HCT116 (cell line): ENCODE measurements at regions not wholly inside any gene's neighbourhood (a gene's known extent, or its start where the extent isn't known, plus 50 kb on each side); places are given as distances from the start of the nearest gene placed in this dataset.

ENCODE experiments used
- ATAC-seq: fragments of 200-7000 bp; cut with Tn5 transposase; 2 replicates; pipeline ENCODE4 v1.9.1; 2020; ENCODE audit warnings: mild to moderate bottlenecking, moderate library complexity
- BruUV-seq: library from RNA; stranded (reverse); fragments of 400-500 nt; replicated peaks from 2 replicates; lab custom pipeline; 2021; lab: Mats Ljungman, UMichigan
- CTCF ChIA-PET: fragments of 300-600 bp; sonication (Branson Sonifier 250); formaldehyde crosslinking; loops from one replicate; lab custom pipeline; 2021; ENCODE audit warnings: antibody characterized with exemption; lab: Charles Lee
- POLR2A ChIA-PET: fragments of 300-600, 350-600 bp; sonication (Branson Sonifier 250); formaldehyde crosslinking; loops from one replicate; lab custom pipeline; 2021; ENCODE audit warnings: antibody characterized with exemption; lab: Charles Lee
- RAD21 ChIA-PET, 2 experiments: fragments of 300-600 bp; sonication (Branson Sonifier 250); formaldehyde crosslinking; loops; one replicate each; lab custom pipeline; 2023; ENCODE audit warnings: low total read pairs in 2 of 2; ENCODE audit not compliant: uncharacterized antibody in 2 of 2, unreplicated experiment in 2 of 2, low non-redundant PET in 1 of 2; lab: Charles Lee
- DNase-seq: peaks from one replicate; pipeline ENCODE4 v3.0.0-alpha.2; 2010; ENCODE audit warnings: low read depth, low spot score
- H2AFZ ChIP-seq: fragments of 200-600 bp; shearing (Covaris generic), sonication (generic); 2 replicates; pipeline ENCODE4 v1.6.1; 2017; ENCODE audit warnings: low read depth, mixed run types, mixed read lengths, antibody characterized with exemption, low read length; ENCODE audit not compliant: poor library complexity, severe bottlenecking
- H3K27ac ChIP-seq: 2 replicates; pipeline ENCODE4 v1.5.1; 2012; ENCODE audit warnings: low read depth, low read length
- H3K27me3 ChIP-seq: fragments of 200-600 bp; sonication (generic); 2 replicates; pipeline ENCODE4 v1.6.1; 2016; ENCODE audit warnings: mixed run types, low read length, mixed read lengths; ENCODE audit not compliant: insufficient read depth
- H3K36me3 ChIP-seq, 2 experiments: fragments of 200-500 bp in 1 of 2; fragments of 200-600 bp in 1 of 2; sonication (Bioruptor generic) in 1 of 2; sonication (generic) in 1 of 2; 2 replicates each; pipeline versions ENCODE4 v1.5.1 to v1.6.1; 2014 to 2016; ENCODE audit warnings: low read length in 2 of 2, inconsistent platforms in 1 of 2, mixed read lengths in 1 of 2, mixed run types in 1 of 2; ENCODE audit not compliant: insufficient read depth in 2 of 2, control insufficient read depth in 1 of 2
- H3K4me1 ChIP-seq, 2 experiments: fragments of 200-600 bp in 1 of 2; sonication (generic) in 1 of 2; 2 replicates each; pipeline versions ENCODE4 v1.5.1 to v1.6.1; 2012 to 2017; ENCODE audit warnings: low read length in 2 of 2, inconsistent platforms in 1 of 2, mild to moderate bottlenecking in 1 of 2, mixed read lengths in 1 of 2, mixed run types in 1 of 2, moderate library complexity in 1 of 2; ENCODE audit not compliant: insufficient read depth in 2 of 2, control insufficient read depth in 1 of 2
- H3K4me2 ChIP-seq: fragments of 200-600 bp; sonication (generic); 2 replicates; pipeline ENCODE4 v1.6.1; 2017; ENCODE audit warnings: mixed run types, low read length, mixed read lengths
- H3K4me3 ChIP-seq, 2 experiments: fragments of 200-600 bp in 1 of 2; sonication (generic) in 1 of 2; replicated peaks in 1 of 2; 2 replicates each; pipeline ENCODE4 v1.5.1; 2011 to 2016; ENCODE audit warnings: low read length in 2 of 2, control low read depth in 1 of 2, low read depth in 1 of 2, mild to moderate bottlenecking in 1 of 2, mixed read lengths in 1 of 2, mixed run types in 1 of 2
- H3K79me2 ChIP-seq: fragments of 200-600 bp; sonication (generic); 2 replicates; pipeline ENCODE4 v1.6.1; 2017; ENCODE audit warnings: mild to moderate bottlenecking, mixed run types, low read length, moderate library complexity, mixed read lengths; ENCODE audit not compliant: insufficient read depth
- H3K9ac ChIP-seq: fragments of 200-600 bp; sonication (generic); 2 replicates; pipeline ENCODE4 v1.6.1; 2016; ENCODE audit warnings: low read length, mixed read lengths
- H3K9me2 ChIP-seq: fragments of 200-600 bp; sonication (generic), shearing (Covaris generic); 2 replicates; pipeline ENCODE4 v1.6.1; 2017; ENCODE audit warnings: mixed run types, mild to moderate bottlenecking, moderate library complexity; ENCODE audit not compliant: insufficient read depth
- H3K9me3 ChIP-seq, 2 experiments: fragments of 200-500 bp in 1 of 2; fragments of 200-600 bp in 1 of 2; sonication (Bioruptor generic) in 1 of 2; sonication (generic) in 1 of 2; 2 replicates each; pipeline ENCODE4 v1.6.1; 2014 to 2017; ENCODE audit warnings: low read length in 2 of 2, mixed read lengths in 2 of 2, inconsistent platforms in 1 of 2, low read depth in 1 of 2, mild to moderate bottlenecking in 1 of 2, mixed run types in 1 of 2, moderate library complexity in 1 of 2; ENCODE audit not compliant: control insufficient read depth in 1 of 2, insufficient read depth in 1 of 2
- H4K20me1 ChIP-seq: fragments of 200-600 bp; sonication (generic), shearing (Covaris generic); 2 replicates; pipeline ENCODE4 v1.6.1; 2017; ENCODE audit warnings: mixed run types, mild to moderate bottlenecking, moderate library complexity; ENCODE audit not compliant: insufficient read depth
- CEBPB ChIP-seq: IDR thresholded peaks from 2 replicates; pipeline ENCODE4 v1.6.1; 2012; ENCODE audit warnings: low read depth
- EGR1 ChIP-seq: IDR thresholded peaks from 2 replicates; pipeline ENCODE4 v1.6.1; 2012; ENCODE audit warnings: low read depth
- ELF1 ChIP-seq: IDR thresholded peaks from 2 replicates; pipeline ENCODE4 v1.6.1; 2012; ENCODE audit warnings: low read depth, borderline replicate concordance
- EZH2 ChIP-seq: fragments of 200-600 bp; sonication (generic); IDR thresholded peaks from 2 replicates; pipeline ENCODE4 v1.6.1; 2017; ENCODE audit warnings: antibody characterized with exemption, mixed run types
- FOSL1 ChIP-seq: IDR thresholded peaks from 2 replicates; pipeline ENCODE4 v1.6.1; 2012; ENCODE audit warnings: low read depth
- POLR2A ChIP-seq: IDR thresholded peaks from 2 replicates; pipeline ENCODE4 v1.7.0; 2011; ENCODE audit warnings: borderline replicate concordance; ENCODE audit not compliant: insufficient read depth, insufficient read length; ENCODE audit errors: extremely low read depth
- POLR2AphosphoS5 ChIP-seq: IDR thresholded peaks from 2 replicates; pipeline ENCODE4 v1.6.1; 2011; ENCODE audit warnings: mild to moderate bottlenecking, low read depth, low read length, moderate library complexity
- RAD21 ChIP-seq: IDR thresholded peaks from 2 replicates; pipeline ENCODE4 v1.6.1; 2012; ENCODE audit warnings: low read depth, mild to moderate bottlenecking
- SIN3A ChIP-seq: IDR thresholded peaks from 2 replicates; pipeline ENCODE4 v1.6.1; 2012; ENCODE audit warnings: low read depth
- SRF ChIP-seq: IDR thresholded peaks from 2 replicates; pipeline ENCODE4 v1.6.1; 2012; ENCODE audit warnings: low read depth
- TCF7L2 ChIP-seq: IDR thresholded peaks from 2 replicates; pipeline ENCODE4 v1.7.0; 2011; ENCODE audit warnings: borderline replicate concordance, inconsistent platforms; ENCODE audit not compliant: insufficient read depth, insufficient read length; ENCODE audit errors: extremely low read depth
- YY1 ChIP-seq: IDR thresholded peaks from 2 replicates; pipeline ENCODE4 v1.6.1; 2011; ENCODE audit warnings: low read length, low read depth, moderate library complexity, mild to moderate bottlenecking; ENCODE audit not compliant: insufficient replicate concordance; ENCODE audit errors: extremely low read depth
- intact Hi-C: fragments of 100-400 bp; cut with micrococcal nuclease; formaldehyde crosslinking; loops from 2 replicates; pipeline ENCODE4 v1.10.0; 2022
- TF ChIP-seq, protein P1 (sequence below): IDR thresholded peaks from 2 replicates; pipeline ENCODE4 v1.6.1; 2012; ENCODE audit warnings: low read depth
- TF ChIP-seq, protein P2 (sequence below): IDR thresholded peaks from 2 replicates; pipeline ENCODE4 v1.6.1; 2012
- TF ChIP-seq, protein P3 (sequence below): IDR thresholded peaks from 2 replicates; pipeline ENCODE4 v1.6.1; 2012

DNA sequence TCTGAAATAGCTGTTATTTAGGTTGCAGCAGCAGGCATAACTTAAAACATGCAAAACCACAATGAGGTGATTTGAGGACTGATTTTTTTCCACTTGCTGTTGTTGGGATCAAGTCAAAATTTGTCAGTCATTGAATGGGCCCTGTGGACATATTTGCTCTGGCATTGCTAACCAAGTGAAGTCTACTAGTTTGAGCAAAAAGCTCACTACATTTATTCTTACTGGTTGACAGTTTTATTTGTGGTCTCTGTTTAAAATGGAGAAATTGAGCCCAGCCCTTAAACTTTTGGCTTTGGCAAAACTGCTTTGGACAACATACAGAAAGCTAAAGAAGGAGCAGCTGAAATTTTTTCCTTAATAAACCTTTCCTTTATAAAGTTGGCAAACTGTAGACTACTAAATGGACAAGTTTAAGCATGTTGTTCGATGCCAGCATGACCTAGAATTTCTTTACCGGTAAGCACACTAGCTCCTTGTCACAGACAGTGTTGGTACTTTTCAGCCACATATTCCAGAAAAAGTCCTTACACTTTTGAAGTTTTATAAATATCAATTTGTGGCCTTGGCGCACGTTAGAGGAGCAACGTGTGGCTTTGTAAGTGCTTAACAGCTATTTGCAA is 234.6 kb downstream of the USP25 start:
- no peak for ATAC-seq
- no peaks in the 10 kb centered on the region for H3K9me3 ChIP-seq
- H3K79me2 ChIP-seq, result no peaks in the 10 kb centered on the region
- no peak overlapping the region for H3K9ac ChIP-seq
- H3K4me2 ChIP-seq, result no peak overlapping the region
- H3K36me3 ChIP-seq, result no peaks in the 10 kb centered on the region
- no peaks in the 10 kb centered on the region for H3K9me2 ChIP-seq
- no TSS peak for BruUV-seq
- no peak overlapping the region for H3K4me3 ChIP-seq
- POLR2A ChIA-PET, result no interaction called here
- intact Hi-C loops, result no loop called here
- RAD21 ChIA-PET, result no interaction called here
- CTCF ChIA-PET, result no interaction called here
- no peak overlapping the region for H3K27ac ChIP-seq
- no peak overlapping the region for H2AFZ ChIP-seq
- no peak for DNase-seq
- H4K20me1 ChIP-seq, result no peaks in the 10 kb centered on the region
- no peaks in the 10 kb centered on the region for H3K4me1 ChIP-seq
- H3K27me3 ChIP-seq, result no peaks in the 10 kb centered on the region
- TF ChIP-seq ELF1 (no peak), POLR2AphosphoS5 (no peak), POLR2A (no peak), SIN3A (no peak)
- TF ChIP-seq, protein P1, sequence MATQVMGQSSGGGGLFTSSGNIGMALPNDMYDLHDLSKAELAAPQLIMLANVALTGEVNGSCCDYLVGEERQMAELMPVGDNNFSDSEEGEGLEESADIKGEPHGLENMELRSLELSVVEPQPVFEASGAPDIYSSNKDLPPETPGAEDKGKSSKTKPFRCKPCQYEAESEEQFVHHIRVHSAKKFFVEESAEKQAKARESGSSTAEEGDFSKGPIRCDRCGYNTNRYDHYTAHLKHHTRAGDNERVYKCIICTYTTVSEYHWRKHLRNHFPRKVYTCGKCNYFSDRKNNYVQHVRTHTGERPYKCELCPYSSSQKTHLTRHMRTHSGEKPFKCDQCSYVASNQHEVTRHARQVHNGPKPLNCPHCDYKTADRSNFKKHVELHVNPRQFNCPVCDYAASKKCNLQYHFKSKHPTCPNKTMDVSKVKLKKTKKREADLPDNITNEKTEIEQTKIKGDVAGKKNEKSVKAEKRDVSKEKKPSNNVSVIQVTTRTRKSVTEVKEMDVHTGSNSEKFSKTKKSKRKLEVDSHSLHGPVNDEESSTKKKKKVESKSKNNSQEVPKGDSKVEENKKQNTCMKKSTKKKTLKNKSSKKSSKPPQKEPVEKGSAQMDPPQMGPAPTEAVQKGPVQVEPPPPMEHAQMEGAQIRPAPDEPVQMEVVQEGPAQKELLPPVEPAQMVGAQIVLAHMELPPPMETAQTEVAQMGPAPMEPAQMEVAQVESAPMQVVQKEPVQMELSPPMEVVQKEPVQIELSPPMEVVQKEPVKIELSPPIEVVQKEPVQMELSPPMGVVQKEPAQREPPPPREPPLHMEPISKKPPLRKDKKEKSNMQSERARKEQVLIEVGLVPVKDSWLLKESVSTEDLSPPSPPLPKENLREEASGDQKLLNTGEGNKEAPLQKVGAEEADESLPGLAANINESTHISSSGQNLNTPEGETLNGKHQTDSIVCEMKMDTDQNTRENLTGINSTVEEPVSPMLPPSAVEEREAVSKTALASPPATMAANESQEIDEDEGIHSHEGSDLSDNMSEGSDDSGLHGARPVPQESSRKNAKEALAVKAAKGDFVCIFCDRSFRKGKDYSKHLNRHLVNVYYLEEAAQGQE, result no peak

DNA sequence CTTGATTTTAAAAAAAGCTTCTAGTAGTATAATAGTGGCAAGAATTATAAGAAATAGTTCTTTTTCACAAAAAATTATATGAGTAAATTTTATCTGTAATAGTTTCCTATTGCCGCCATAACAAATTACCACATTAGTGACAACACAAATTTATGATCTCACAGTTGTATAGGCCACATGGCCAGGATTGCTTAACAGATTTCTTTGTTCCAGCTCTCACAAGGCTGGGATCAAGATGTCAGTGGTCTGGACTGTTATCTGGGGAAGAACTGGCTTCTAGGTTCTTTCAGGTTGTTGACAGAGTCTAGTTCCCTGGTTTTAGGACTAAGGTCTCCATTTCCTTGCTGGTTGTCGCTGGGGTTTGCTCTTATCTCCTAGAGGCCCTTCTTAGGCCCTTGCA is 236.4 kb downstream of the USP25 start:
- BruUV-seq, result no TSS peak
- DNase-seq (no peak), ATAC-seq (no peak)
- no peaks in the 10 kb centered on the region for H3K79me2 ChIP-seq
- no peaks in the 10 kb centered on the region for H3K9me3 ChIP-seq
- intact Hi-C loops, result no loop called here
- H3K9me2 ChIP-seq, result no peaks in the 10 kb centered on the region
- no peaks in the 10 kb centered on the region for H4K20me1 ChIP-seq
- ChIA-PET RAD21 (no interaction called here), CTCF (no interaction called here), POLR2A (no interaction called here)
- no peak overlapping the region for H3K4me3 ChIP-seq
- H3K4me2 ChIP-seq, result no peak overlapping the region
- H3K9ac ChIP-seq, result no peak overlapping the region
- H3K36me3 ChIP-seq, result no peaks in the 10 kb centered on the region
- H3K27ac ChIP-seq, result no peak overlapping the region
- H3K4me1 ChIP-seq, result no peaks in the 10 kb centered on the region
- H2AFZ ChIP-seq, result no peak overlapping the region
- H3K27me3 ChIP-seq, result no peaks in the 10 kb centered on the region
- no peak for TF ChIP-seq FOSL1
- TF ChIP-seq YY1, result no peak
- no peak for TF ChIP-seq POLR2A
- TF ChIP-seq, protein P2, sequence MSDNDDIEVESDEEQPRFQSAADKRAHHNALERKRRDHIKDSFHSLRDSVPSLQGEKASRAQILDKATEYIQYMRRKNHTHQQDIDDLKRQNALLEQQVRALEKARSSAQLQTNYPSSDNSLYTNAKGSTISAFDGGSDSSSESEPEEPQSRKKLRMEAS, result no peak
- no peak for TF ChIP-seq EZH2
- TF ChIP-seq SIN3A, result no peak
- TF ChIP-seq, protein P3, sequence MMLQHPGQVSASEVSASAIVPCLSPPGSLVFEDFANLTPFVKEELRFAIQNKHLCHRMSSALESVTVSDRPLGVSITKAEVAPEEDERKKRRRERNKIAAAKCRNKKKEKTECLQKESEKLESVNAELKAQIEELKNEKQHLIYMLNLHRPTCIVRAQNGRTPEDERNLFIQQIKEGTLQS, result no peak
- TF ChIP-seq POLR2AphosphoS5, result no peak
- TF ChIP-seq EGR1, result no peak
- no peak for TF ChIP-seq SRF
- TF ChIP-seq TCF7L2, result no peak
- TF ChIP-seq RAD21, result no peak
- no peak for TF ChIP-seq CEBPB
